Activated T-helper 17 cell treated with anti-CD3 and anti-CD28 coated beads, Interleukin-2, amount 50 U/mL, for 72 hours (primary cell): ENCODE measurements at regions not wholly inside any gene's neighbourhood (a gene's known extent, or its start where the extent isn't known, plus 50 kb on each side); places are given as distances from the start of the nearest gene placed in this dataset.

Experiments
- ATAC-seq: fragments of 150-1000 bp; cut with Tn5 transposase; replicated peaks from 2 replicates; pipeline ENCODE4 v1.10.0; 2021; ENCODE audit warnings: mild to moderate bottlenecking, moderate library complexity
- H3K27ac Mint-ChIP-seq: one replicate; pipeline ENCODE4 v1.8.0; 2022; ENCODE audit warnings: mixed read lengths
- H3K27me3 Mint-ChIP-seq: one replicate; pipeline ENCODE4 v1.8.0; 2022; ENCODE audit warnings: mixed read lengths
- H3K36me3 Mint-ChIP-seq: one replicate; pipeline ENCODE4 v1.8.0; 2022; ENCODE audit warnings: low read depth, mild to moderate bottlenecking, mixed read lengths
- H3K4me1 Mint-ChIP-seq: one replicate; pipeline ENCODE4 v1.8.0; 2022; ENCODE audit warnings: mixed read lengths
- H3K4me3 Mint-ChIP-seq: one replicate; pipeline ENCODE4 v1.8.0; 2022; ENCODE audit warnings: mild to moderate bottlenecking, mixed read lengths
- H3K9me3 Mint-ChIP-seq: one replicate; pipeline ENCODE4 v1.8.0; 2022; ENCODE audit warnings: mixed read lengths

GRCh38 chr2:126187668-126188067 is 468.3 kb upstream of the GYPC start:
- Mint-ChIP-seq H3K4me3 (no peak overlapping the region), H3K27ac (no peak overlapping the region), H3K9me3 (no peaks in the 10 kb centered on the region), H3K36me3 (no peaks in the 10 kb centered on the region), H3K27me3 (no peaks in the 10 kb centered on the region), H3K4me1 (no peaks in the 10 kb centered on the region)
- ATAC-seq: no peak

DNA sequence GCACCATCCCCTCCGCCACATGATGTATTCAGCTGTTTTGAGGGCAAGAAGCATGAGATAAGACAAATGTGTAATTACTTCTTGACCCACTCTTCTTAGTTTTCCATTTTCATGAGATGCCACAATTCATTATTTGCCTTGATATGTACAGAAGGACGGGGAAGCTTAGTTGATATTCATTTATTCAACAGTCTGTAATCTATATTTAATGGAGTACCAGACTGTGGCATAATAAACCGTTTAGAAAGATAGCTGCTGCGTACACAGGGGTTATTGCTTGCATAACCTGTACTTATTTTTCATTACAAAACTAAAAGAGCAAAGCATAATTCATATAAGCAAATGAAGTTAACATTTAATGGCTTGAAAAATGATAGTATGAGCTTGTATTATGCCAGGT is 466.4 kb upstream of the GYPC start:
- ATAC-seq: no peak
- no peaks in the 10 kb centered on the region for H3K36me3 Mint-ChIP-seq
- no peak overlapping the region for H3K27ac Mint-ChIP-seq
- no peak overlapping the region for H3K4me3 Mint-ChIP-seq
- H3K4me1 Mint-ChIP-seq: no peaks in the 10 kb centered on the region
- no peaks in the 10 kb centered on the region for H3K9me3 Mint-ChIP-seq
- peaks cover 6% of the 10 kb centered on the region for H3K27me3 Mint-ChIP-seq

GRCh38 chr2:126200538-126200937 is 455.4 kb upstream of the GYPC start:
- Mint-ChIP-seq H3K9me3 (peaks cover 5% of the 10 kb centered on the region), H3K27me3 (peaks cover 4% of the 10 kb centered on the region), H3K36me3 (no peaks in the 10 kb centered on the region), H3K4me3 (no peak overlapping the region), H3K4me1 (no peaks in the 10 kb centered on the region), H3K27ac (no peak overlapping the region)
- ATAC-seq: no peak

- no peak for ATAC-seq
- Mint-ChIP-seq H3K4me3 (no peak overlapping the region), H3K27ac (no peak overlapping the region), H3K4me1 (no peaks in the 10 kb centered on the region), H3K9me3 (no peaks in the 10 kb centered on the region), H3K27me3 (no peaks in the 10 kb centered on the region), H3K36me3 (no peaks in the 10 kb centered on the region)
These were observed 447.7 kb upstream of the GYPC start for GRCh38 chr2:126208266-126208665.

DNA sequence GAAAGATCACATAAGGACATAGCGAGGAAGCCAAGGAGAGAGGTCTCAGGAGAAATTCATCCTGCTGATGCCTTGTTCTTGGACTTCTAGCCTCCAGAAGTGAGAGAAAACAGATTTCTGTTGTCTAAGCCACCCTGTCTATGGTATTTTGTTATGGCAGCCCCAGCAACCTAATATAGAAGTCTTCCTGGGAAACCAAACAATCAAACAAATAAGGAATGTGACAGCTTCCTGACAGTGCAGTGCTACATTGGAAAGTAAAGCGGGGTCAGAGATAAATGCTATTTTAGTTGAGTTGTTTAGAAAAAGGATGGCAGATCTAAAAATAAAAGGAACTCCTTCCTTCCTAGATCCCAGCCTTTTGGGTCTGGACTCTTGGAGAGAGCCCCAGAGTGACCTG is 443.2 kb upstream of the GYPC start:
- no peaks in the 10 kb centered on the region for H3K4me1 Mint-ChIP-seq
- ATAC-seq: no peak
- no peak overlapping the region for H3K27ac Mint-ChIP-seq
- no peak overlapping the region for H3K4me3 Mint-ChIP-seq
- H3K36me3 Mint-ChIP-seq: no peaks in the 10 kb centered on the region
- no peaks in the 10 kb centered on the region for H3K27me3 Mint-ChIP-seq
- no peaks in the 10 kb centered on the region for H3K9me3 Mint-ChIP-seq

DNA sequence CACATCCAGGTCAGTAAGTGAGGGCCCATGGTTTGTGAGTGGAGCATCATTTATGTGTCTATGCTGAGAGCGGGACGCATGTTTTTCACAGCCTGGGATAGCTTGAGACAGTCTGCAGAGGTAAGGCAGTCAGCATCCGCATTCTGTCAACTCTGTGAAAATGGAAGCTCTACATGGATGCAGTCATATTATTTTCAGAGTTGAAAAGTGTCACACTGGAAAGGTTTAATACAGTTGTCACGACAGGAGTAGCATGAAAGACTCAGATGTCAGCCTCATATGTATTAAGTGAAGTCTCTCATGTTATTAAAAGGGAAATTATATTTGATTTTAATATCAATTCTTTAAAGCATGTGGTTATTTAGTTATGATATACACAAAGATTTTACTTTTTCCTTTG is 436.9 kb upstream of the GYPC start:
- H3K27me3 Mint-ChIP-seq: peaks cover 3% of the 10 kb centered on the region
- no peak overlapping the region for H3K27ac Mint-ChIP-seq
- no peaks in the 10 kb centered on the region for H3K36me3 Mint-ChIP-seq
- no peak overlapping the region for H3K4me3 Mint-ChIP-seq
- ATAC-seq: no peak
- H3K4me1 Mint-ChIP-seq: no peaks in the 10 kb centered on the region
- no peaks in the 10 kb centered on the region for H3K9me3 Mint-ChIP-seq

DNA sequence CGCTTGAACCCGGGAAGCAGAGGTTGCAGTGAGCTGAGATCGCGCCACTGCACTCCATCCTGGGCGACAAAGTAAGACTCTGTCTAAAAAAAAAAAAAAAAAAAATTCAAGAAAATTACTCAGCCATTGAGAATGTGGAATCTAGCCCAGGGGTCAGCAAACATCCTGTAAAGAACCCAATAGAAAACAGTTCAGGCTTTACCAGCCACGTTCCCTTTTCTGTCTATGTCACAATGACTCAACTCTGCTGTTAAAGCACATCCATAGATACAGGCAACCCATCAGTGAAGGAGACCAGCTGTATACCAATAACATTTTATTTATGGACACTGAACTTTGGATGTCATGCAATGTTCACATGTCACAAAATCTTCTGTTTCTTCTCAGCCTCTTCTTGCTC is 435.6 kb upstream of the GYPC start:
- H3K27ac Mint-ChIP-seq: no peak overlapping the region
- no peaks in the 10 kb centered on the region for H3K9me3 Mint-ChIP-seq
- no peak for ATAC-seq
- H3K4me3 Mint-ChIP-seq: no peak overlapping the region
- no peaks in the 10 kb centered on the region for H3K4me1 Mint-ChIP-seq
- H3K27me3 Mint-ChIP-seq: peaks cover 3% of the 10 kb centered on the region
- H3K36me3 Mint-ChIP-seq: no peaks in the 10 kb centered on the region

DNA sequence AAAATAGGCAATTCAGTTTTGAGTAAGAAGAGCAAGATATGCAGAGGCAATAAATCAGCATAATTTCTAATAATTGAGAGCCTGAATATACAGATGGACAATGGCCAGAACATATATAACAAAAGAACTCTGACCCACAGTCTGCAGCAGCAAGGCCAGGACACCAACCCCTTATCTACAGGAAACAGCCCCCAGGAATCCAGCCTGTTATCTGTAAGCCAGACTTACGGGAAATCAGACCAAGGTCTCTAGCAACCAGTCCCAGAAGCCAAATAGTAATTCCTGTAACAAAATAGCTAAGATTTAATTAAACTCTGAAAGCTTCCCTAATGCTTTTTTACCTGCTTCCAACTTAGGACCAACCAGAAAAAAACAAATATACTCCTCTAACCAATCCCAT is 434.5 kb upstream of the GYPC start:
- Mint-ChIP-seq H3K4me1 (no peaks in the 10 kb centered on the region), H3K9me3 (no peaks in the 10 kb centered on the region), H3K4me3 (no peak overlapping the region), H3K36me3 (no peaks in the 10 kb centered on the region), H3K27ac (no peak overlapping the region), H3K27me3 (peaks cover 3% of the 10 kb centered on the region)
- no peak for ATAC-seq

DNA sequence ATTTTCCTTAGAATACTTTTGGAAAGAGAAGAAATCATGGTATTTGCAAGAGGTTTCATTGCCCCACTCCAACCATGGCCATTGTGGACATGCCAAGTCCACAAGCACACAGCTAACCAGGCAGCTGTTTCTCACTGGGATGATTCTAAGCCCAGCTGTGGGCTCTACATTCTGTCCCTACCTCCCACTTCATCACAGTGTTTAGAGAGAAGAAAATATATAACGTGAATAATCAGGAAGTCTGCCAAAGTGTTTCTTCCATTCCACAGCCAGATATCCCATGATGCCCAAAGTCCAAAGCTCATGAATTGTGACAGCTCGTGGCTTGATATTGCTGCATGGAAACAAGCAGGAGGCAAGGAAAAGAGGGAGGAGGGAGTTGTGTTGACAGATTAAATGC is 433.7 kb upstream of the GYPC start:
- Mint-ChIP-seq H3K36me3 (no peaks in the 10 kb centered on the region), H3K27ac (no peak overlapping the region), H3K4me1 (no peaks in the 10 kb centered on the region), H3K4me3 (no peak overlapping the region), H3K9me3 (no peaks in the 10 kb centered on the region), H3K27me3 (peaks cover 3% of the 10 kb centered on the region)
- ATAC-seq: no peak

DNA sequence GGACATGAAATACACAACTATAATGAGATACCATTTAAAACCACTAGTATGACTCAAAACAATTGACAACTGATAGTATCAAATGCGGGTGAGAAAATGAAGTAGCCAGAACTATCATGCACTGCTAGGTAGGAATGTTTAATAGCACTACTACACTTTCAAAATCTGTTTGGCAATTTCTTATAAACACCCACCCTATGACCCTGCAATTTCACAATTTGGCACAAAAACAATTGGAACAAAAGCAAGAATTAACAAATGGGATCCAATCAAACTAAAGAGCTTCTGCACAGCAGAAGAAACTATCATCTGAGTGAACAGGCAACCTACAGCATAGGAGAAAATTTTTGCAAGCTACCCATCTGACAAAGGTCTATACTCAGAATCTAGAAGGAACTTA is 431.2 kb upstream of the GYPC start:
- peaks cover 9% of the 10 kb centered on the region for H3K9me3 Mint-ChIP-seq
- H3K36me3 Mint-ChIP-seq: no peaks in the 10 kb centered on the region
- no peak overlapping the region for H3K27ac Mint-ChIP-seq
- H3K4me1 Mint-ChIP-seq: no peaks in the 10 kb centered on the region
- peaks cover 3% of the 10 kb centered on the region for H3K27me3 Mint-ChIP-seq
- no peak overlapping the region for H3K4me3 Mint-ChIP-seq
- ATAC-seq: no peak

GRCh38 chr2:126227250-126227649 is 428.7 kb upstream of the GYPC start:
- no peak for ATAC-seq
- Mint-ChIP-seq H3K27me3 (no peaks in the 10 kb centered on the region), H3K27ac (no peak overlapping the region), H3K4me3 (no peak overlapping the region), H3K9me3 (peaks cover 9% of the 10 kb centered on the region), H3K4me1 (no peaks in the 10 kb centered on the region), H3K36me3 (no peaks in the 10 kb centered on the region)

- H3K27me3 Mint-ChIP-seq: no peaks in the 10 kb centered on the region
- peaks cover 9% of the 10 kb centered on the region for H3K9me3 Mint-ChIP-seq
- H3K27ac Mint-ChIP-seq: no peak overlapping the region
- no peak for ATAC-seq
- no peak overlapping the region for H3K4me3 Mint-ChIP-seq
- no peaks in the 10 kb centered on the region for H3K36me3 Mint-ChIP-seq
- no peaks in the 10 kb centered on the region for H3K4me1 Mint-ChIP-seq
These were observed 427.4 kb upstream of the GYPC start for GRCh38 chr2:126228531-126228930.

- H3K4me1 Mint-ChIP-seq: no peaks in the 10 kb centered on the region
- no peaks in the 10 kb centered on the region for H3K36me3 Mint-ChIP-seq
- no peak overlapping the region for H3K4me3 Mint-ChIP-seq
- H3K9me3 Mint-ChIP-seq: no peaks in the 10 kb centered on the region
- no peak for ATAC-seq
- H3K27me3 Mint-ChIP-seq: peaks cover 3% of the 10 kb centered on the region
- H3K27ac Mint-ChIP-seq: no peak overlapping the region
These were observed 417.7 kb upstream of the GYPC start for GRCh38 chr2:126238251-126238650.

DNA sequence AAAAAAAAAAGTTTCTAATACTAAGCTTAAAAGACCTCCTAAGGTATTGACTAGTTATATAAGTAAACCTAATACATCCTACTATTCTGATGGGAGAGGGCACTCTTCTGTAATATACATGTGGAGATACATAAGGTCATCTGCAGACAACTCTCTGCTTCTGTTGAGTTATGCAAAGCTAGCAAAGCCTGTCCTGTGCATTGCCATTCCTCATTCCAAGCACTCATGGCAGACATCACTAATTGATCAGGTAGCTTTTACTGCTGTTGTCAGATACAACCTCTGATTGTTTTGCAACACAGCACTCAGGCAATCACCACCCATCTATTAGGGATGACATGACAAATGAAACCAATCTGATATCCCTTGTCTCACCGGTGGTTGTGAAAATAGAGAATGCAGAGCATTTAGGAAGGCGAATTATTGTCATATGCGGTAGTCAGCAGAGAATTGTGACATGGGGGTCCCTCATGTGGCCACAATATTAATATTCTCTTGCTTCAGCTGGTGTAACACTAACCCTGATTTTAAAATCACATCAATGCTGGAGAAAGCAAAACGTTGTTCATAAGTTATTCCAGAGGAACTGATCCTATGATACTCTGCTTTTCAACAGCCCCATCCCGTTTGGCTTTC is 416.5 kb upstream of the GYPC start:
- ATAC-seq: no peak

GRCh38 chr2:126241001-126241400 is 415.0 kb upstream of the GYPC start:
- Mint-ChIP-seq H3K4me3 (no peak overlapping the region), H3K36me3 (no peaks in the 10 kb centered on the region), H3K4me1 (no peaks in the 10 kb centered on the region), H3K27ac (no peak overlapping the region), H3K27me3 (peaks cover 7% of the 10 kb centered on the region), H3K9me3 (no peaks in the 10 kb centered on the region)
- no peak for ATAC-seq

More for the DNA sequence above, 416.5 kb upstream of the GYPC start:
- H3K4me3 Mint-ChIP-seq: no peak overlapping the region
- peaks cover 3% of the 10 kb centered on the region for H3K27me3 Mint-ChIP-seq
- no peaks in the 10 kb centered on the region for H3K36me3 Mint-ChIP-seq
- H3K27ac Mint-ChIP-seq: no peak overlapping the region
- H3K4me1 Mint-ChIP-seq: no peaks in the 10 kb centered on the region
- no peaks in the 10 kb centered on the region for H3K9me3 Mint-ChIP-seq

GRCh38 chr2:126241411-126241810 is 414.5 kb upstream of the GYPC start:
- Mint-ChIP-seq H3K4me3 (no peak overlapping the region), H3K27me3 (peaks cover 7% of the 10 kb centered on the region), H3K27ac (no peak overlapping the region), H3K36me3 (no peaks in the 10 kb centered on the region), H3K9me3 (no peaks in the 10 kb centered on the region), H3K4me1 (no peaks in the 10 kb centered on the region)
- ATAC-seq: no peak
